Endothelial cell of umbilical vein (primary cell): ENCODE measurements at regions not wholly inside any gene's neighbourhood (a gene's known extent, or its start where the extent isn't known, plus 50 kb on each side); places are given as distances from the start of the nearest gene placed in this dataset.

Experiments
- EZH2 ChIP-seq: IDR thresholded peaks from 2 replicates; pipeline ENCODE4 v1.6.1; 2012; ENCODE audit warnings: borderline replicate concordance, low read depth, mild to moderate bottlenecking, moderate library complexity, low read length, inconsistent platforms; ENCODE audit not compliant: severe bottlenecking
- FOS ChIP-seq: IDR thresholded peaks from 2 replicates; pipeline ENCODE4 v1.6.1; 2011; ENCODE audit warnings: mild to moderate bottlenecking, low read length, moderate library complexity, borderline replicate concordance; ENCODE audit not compliant: insufficient read depth
- GATA2 ChIP-seq: IDR thresholded peaks from 2 replicates; pipeline ENCODE4 v1.7.0; 2011; ENCODE audit warnings: low read depth, mild to moderate bottlenecking, moderate library complexity, mixed read lengths, low read length; ENCODE audit not compliant: insufficient read length, insufficient read depth
- JUN ChIP-seq: IDR thresholded peaks from 2 replicates; pipeline ENCODE4 v1.6.1; 2011; ENCODE audit warnings: borderline replicate concordance, low read depth; ENCODE audit not compliant: insufficient read length, insufficient read depth
- MYC ChIP-seq: IDR thresholded peaks from one replicate; pipeline ENCODE4 v1.6.1; 2011; ENCODE audit warnings: mild to moderate bottlenecking, low read depth, low read length
- POLR2A ChIP-seq: IDR thresholded peaks from 2 replicates; pipeline ENCODE4 v1.6.1; 2012; ENCODE audit warnings: low read depth, mild to moderate bottlenecking, control low read depth, low read length
- POLR2AphosphoS5 ChIP-seq: IDR thresholded peaks from 2 replicates; pipeline ENCODE4 v1.6.1; 2012; ENCODE audit warnings: low read depth, mild to moderate bottlenecking, control low read depth, low read length, moderate library complexity; ENCODE audit not compliant: insufficient read depth
- TF ChIP-seq, protein P1 (sequence below), 2 donors: IDR thresholded peaks; 1 replicate in 1 of 2; 2 replicates in 1 of 2; pipeline ENCODE4 v1.5.1; 2011; ENCODE audit warnings: low read length in 2 of 2, mild to moderate bottlenecking in 2 of 2, moderate library complexity in 2 of 2, control low read depth in 1 of 2, inconsistent platforms in 1 of 2, low read depth in 1 of 2; ENCODE audit not compliant: insufficient read depth in 1 of 2; ENCODE audit errors: extremely low read depth in 1 of 2
- TF ChIP-seq, protein P2 (sequence below): IDR thresholded peaks from 2 replicates; pipeline ENCODE4 v1.6.1; 2011; ENCODE audit not compliant: insufficient read depth, insufficient read length

DNA sequence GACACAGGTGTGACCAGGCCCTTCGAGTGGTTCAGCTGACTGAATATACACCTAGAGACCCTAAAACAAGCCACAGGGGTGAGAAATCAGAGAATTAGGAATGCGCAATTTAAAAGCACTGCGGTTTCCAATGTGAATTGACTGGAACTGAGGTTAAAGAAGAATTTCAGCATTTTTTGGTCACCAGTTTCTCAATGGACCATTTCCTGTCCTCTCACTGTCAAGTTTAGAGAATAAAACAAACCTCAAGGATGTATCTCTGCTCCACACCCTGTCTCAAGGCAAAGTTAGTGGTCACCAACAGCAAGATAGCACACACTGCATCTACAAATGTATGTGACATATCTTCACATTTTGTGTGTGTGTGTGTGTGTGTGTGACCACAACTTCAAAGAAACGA, 143.8 kb upstream of the MAP3K1 start:
- TF ChIP-seq EZH2 (no peak), POLR2A (no peak), POLR2AphosphoS5 (no peak), GATA2 (no peak), MYC (no peak), JUN (no peak), FOS (no peak)
- TF ChIP-seq, protein P1, sequence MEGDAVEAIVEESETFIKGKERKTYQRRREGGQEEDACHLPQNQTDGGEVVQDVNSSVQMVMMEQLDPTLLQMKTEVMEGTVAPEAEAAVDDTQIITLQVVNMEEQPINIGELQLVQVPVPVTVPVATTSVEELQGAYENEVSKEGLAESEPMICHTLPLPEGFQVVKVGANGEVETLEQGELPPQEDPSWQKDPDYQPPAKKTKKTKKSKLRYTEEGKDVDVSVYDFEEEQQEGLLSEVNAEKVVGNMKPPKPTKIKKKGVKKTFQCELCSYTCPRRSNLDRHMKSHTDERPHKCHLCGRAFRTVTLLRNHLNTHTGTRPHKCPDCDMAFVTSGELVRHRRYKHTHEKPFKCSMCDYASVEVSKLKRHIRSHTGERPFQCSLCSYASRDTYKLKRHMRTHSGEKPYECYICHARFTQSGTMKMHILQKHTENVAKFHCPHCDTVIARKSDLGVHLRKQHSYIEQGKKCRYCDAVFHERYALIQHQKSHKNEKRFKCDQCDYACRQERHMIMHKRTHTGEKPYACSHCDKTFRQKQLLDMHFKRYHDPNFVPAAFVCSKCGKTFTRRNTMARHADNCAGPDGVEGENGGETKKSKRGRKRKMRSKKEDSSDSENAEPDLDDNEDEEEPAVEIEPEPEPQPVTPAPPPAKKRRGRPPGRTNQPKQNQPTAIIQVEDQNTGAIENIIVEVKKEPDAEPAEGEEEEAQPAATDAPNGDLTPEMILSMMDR (IDR thresholded peaks at IDR 0.05; ENCODE audit: extremely low read depth in 1 of 2, insufficient read depth in 1 of 2, low read depth in 1 of 2, low read length in 2 of 2), result no peak
- TF ChIP-seq, protein P2, sequence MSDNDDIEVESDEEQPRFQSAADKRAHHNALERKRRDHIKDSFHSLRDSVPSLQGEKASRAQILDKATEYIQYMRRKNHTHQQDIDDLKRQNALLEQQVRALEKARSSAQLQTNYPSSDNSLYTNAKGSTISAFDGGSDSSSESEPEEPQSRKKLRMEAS, result no peak
